OCI-LY1 (cell line): ENCODE measurements at regions not wholly inside any gene's neighbourhood (a gene's known extent, or its start where the extent isn't known, plus 50 kb on each side); places are given as distances from the start of the nearest gene placed in this dataset.

Source experiments
- CTCF ChIP-seq: fragments of 200-600 bp; sonication (generic), shearing (Covaris generic); IDR thresholded peaks from 2 replicates; pipeline ENCODE4 v1.5.1; 2017; ENCODE audit warnings: mild to moderate bottlenecking, antibody characterized with exemption, low read length, moderate library complexity, mixed read lengths
- EZH2 ChIP-seq: fragments of 200-600 bp; sonication (generic), shearing (Covaris generic); IDR thresholded peaks from 2 replicates; pipeline ENCODE4 v1.8.0; 2017; ENCODE audit warnings: borderline replicate concordance, mixed run types, mild to moderate bottlenecking, antibody characterized with exemption, low read length, moderate library complexity, mixed read lengths

- no peak for TF ChIP-seq CTCF
- TF ChIP-seq EZH2: no peak
Measured at GRCh38 chr12:11555195-11555594, 94.3 kb upstream of the ETV6 start.
